ENCODE measurements at regions not wholly inside any gene's neighbourhood (a gene's known extent, or its start where the extent isn't known, plus 50 kb on each side); places are given as distances from the start of the nearest gene placed in this dataset.

GRCh38 chr5:158154226-158155005 lies 295.5 kb upstream of the CLINT1 start (continued):
- TF ChIP-seq BCL3 (IDR thresholded peaks at IDR 0.05; ENCODE audit: borderline replicate concordance, insufficient read depth, low read depth, low read length, poor library complexity, severe bottlenecking), result no peak

GRCh38 chr5:158153508-158153907 lies 294.6 kb upstream of the CLINT1 start:
- no peaks in the 10 kb centered on the region for H3K79me2 ChIP-seq (ENCODE audit: control insufficient read depth, insufficient read depth, low read length)
- no peaks in the 10 kb centered on the region for H3K4me1 ChIP-seq (ENCODE audit: control insufficient read depth, insufficient read depth, low read length)
- no peaks in the 10 kb centered on the region for H4K20me1 ChIP-seq (ENCODE audit: control insufficient read depth, insufficient read depth)
- no TSS peak for BruUV-seq (replicated peaks)
- in situ Hi-C loops (cut with MboI), result no loop called here
- H3K36me3 ChIP-seq (ENCODE audit: control insufficient read depth in 2 of 2, insufficient read depth in 2 of 2, low read length in 1 of 2), result no peaks in the 10 kb centered on the region
- H3K27me3 ChIP-seq (replicated peaks in 1 of 2; ENCODE audit: control insufficient read depth in 2 of 2, insufficient read depth in 2 of 2, low read length in 1 of 2), result no peaks in the 10 kb centered on the region
- ChIA-PET POLR2A (no interaction called here), CTCF (interaction anchor here (1.4 kb wide), 1 partner anchor 78 kb away, joined by 4 read pairs; no protein-coding TSS in a partner anchor), SMC1A (ENCODE audit: uncharacterized antibody, unreplicated experiment) (interaction anchor here (1.5 kb wide), 1 partner anchor 408 kb away, joined by 4 read pairs; no protein-coding TSS in a partner anchor), RAD21 (ENCODE audit: unreplicated experiment) (interaction anchor here (1.0 kb wide), 1 partner anchor 21 kb away, joined by 3 read pairs; no protein-coding TSS in a partner anchor)
- no peak overlapping the region for H2AFZ ChIP-seq (ENCODE audit: control insufficient read depth, low read depth, low read length)
- no peaks in the 10 kb centered on the region for H3K9me3 ChIP-seq (replicated peaks; ENCODE audit: control insufficient read depth, insufficient read depth, low read length)
- intact Hi-C loops (cut with micrococcal nuclease; ENCODE audit: unreplicated experiment), result no loop called here
- no peak overlapping the region for H3K27ac ChIP-seq (ENCODE audit: control insufficient read depth, insufficient read depth)
- FAIRE-seq, result no peak
- no peak for DNase-seq (ENCODE audit: low read depth, low spot score)
- no peak for ATAC-seq
- WGBS (ENCODE audit: insufficient coverage, insufficient replicate concordance, low lambda C conversion rate, missing lambda C conversion rate), result 14% methylated on average over 3 of the region's 3 CpGs
- no peak overlapping the region for H3K4me2 ChIP-seq (ENCODE audit: control insufficient read depth, insufficient read depth)
- H3K9ac ChIP-seq (ENCODE audit: control insufficient read depth, insufficient read depth, low read length), result no peak overlapping the region
- no peak overlapping the region for H3K4me3 ChIP-seq
- TF ChIP-seq NR2C2 (IDR thresholded peaks at IDR 0.05; ENCODE audit: borderline replicate concordance, control insufficient read depth, insufficient read length, low read depth), result no peak
- no peak for TF ChIP-seq ZNF24 (IDR thresholded peaks at IDR 0.05)
- TF ChIP-seq CHD4 (IDR thresholded peaks at IDR 0.05), result no peak
- TF ChIP-seq PRDM15 (CRISPR knock-in tag; IDR thresholded peaks at IDR 0.05), result no peak
- no peak for TF ChIP-seq HSF1 (IDR thresholded peaks at IDR 0.05; ENCODE audit: low read depth, low read length)
- TF ChIP-seq POLR2AphosphoS2 (IDR thresholded peaks at IDR 0.05; ENCODE audit: low read depth, low read length), result no peak
- TF ChIP-seq CHD1 (IDR thresholded peaks at IDR 0.05; ENCODE audit: low read depth, low read length), result no peak
- no peak for TF ChIP-seq ATF3 (IDR thresholded peaks at IDR 0.05; ENCODE audit: borderline replicate concordance, extremely low read depth, low read depth, low read length)
- no peak for TF ChIP-seq E2F8 (IDR thresholded peaks at IDR 0.05; ENCODE audit: low read depth, partially characterized antibody)
- no peak for TF ChIP-seq RUNX3 (IDR thresholded peaks at IDR 0.05; ENCODE audit: low read length)
